ENCODE measurements at regions not wholly inside any gene's neighbourhood (a gene's known extent, or its start where the extent isn't known, plus 50 kb on each side); places are given as distances from the start of the nearest gene placed in this dataset.

DNA sequence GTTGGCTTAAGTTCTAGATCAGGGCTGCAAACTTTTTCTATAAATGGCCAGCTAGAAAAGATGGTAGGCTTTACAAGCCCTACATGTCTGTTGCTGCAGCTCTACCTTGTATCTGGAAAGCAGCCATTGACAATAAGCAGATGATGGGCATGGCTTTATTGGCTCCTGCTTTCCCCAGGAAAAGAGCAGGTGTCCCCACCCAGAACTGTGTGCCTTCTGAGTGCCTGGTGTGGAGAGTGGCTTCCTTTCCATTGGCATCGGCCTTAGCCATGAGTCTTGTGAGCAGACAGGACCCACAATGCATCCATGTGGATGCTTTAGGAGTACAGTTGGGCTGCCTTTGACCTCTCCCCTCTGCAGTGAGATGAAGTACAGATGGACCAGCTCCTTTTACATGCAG, 120.2 kb downstream of the CD8B2 start:
- DNase-seq (ENCODE audit: low spot score), result no peak
- H3K4me1 ChIP-seq (ENCODE audit: insufficient read depth), result no peaks in the 10 kb centered on the region
- H3K27me3 ChIP-seq, result no peaks in the 10 kb centered on the region
- no peaks in the 10 kb centered on the region for H3K79me2 ChIP-seq
- H3K4me3 ChIP-seq, result no peak overlapping the region
- no peaks in the 10 kb centered on the region for H4K20me1 ChIP-seq (ENCODE audit: insufficient read depth, poor library complexity, severe bottlenecking)
- H3K36me3 ChIP-seq (replicated peaks; ENCODE audit: insufficient read depth, low read depth), result no peaks in the 10 kb centered on the region
- H3K27ac ChIP-seq, result no peak overlapping the region
- no peak overlapping the region for H3K4me2 ChIP-seq
- no peak overlapping the region for H2AFZ ChIP-seq
- no peaks in the 10 kb centered on the region for H3K9me3 ChIP-seq (ENCODE audit: low read depth)
- 100% methylated on average over 1 of the region's 1 CpG for WGBS (ENCODE audit: low lambda C conversion rate, missing lambda C conversion rate)
- H3K9me2 ChIP-seq (replicated peaks; ENCODE audit: insufficient read depth), result no peaks in the 10 kb centered on the region
- TF ChIP-seq EZH2phosphoT487 (IDR thresholded peaks at IDR 0.05; ENCODE audit: low read depth, severe bottlenecking, unreplicated experiment) (no peak), EZH2 (IDR thresholded peaks at IDR 0.05; ENCODE audit: borderline replicate concordance) (no peak)

DNA sequence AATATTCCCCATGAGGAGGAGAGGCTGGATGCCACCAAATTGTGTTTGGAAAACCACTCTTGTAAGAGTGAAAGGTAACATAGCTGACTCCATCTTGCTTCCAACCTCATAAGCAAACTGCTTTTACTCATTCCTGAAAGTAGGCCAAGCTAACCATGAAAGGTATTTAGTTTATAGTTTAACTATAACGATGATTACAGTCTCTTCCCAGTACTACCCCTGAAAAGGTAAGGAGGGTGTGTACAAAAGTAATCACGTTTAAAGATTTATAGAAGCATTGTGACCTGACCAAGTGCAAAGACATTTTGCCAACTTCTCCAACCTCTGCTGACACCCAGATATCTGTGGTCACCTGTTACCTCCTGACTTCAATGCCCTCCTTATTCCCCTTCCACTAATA, 122.6 kb downstream of the CD8B2 start:
- H3K4me1 ChIP-seq (ENCODE audit: insufficient read depth), result peaks cover 3% of the 10 kb centered on the region
- H3K79me2 ChIP-seq, result no peaks in the 10 kb centered on the region
- H3K36me3 ChIP-seq (replicated peaks; ENCODE audit: insufficient read depth, low read depth), result no peaks in the 10 kb centered on the region
- 78% methylated on average over 2 of the region's 2 CpGs for WGBS (ENCODE audit: low lambda C conversion rate, missing lambda C conversion rate)
- no peak overlapping the region for H2AFZ ChIP-seq
- no peaks in the 10 kb centered on the region for H3K9me2 ChIP-seq (replicated peaks; ENCODE audit: insufficient read depth)
- H3K4me2 ChIP-seq, result no peak overlapping the region
- no peak for DNase-seq (ENCODE audit: low spot score)
- no peak overlapping the region for H3K4me3 ChIP-seq
- no peaks in the 10 kb centered on the region for H3K27me3 ChIP-seq
- no peak overlapping the region for H3K27ac ChIP-seq
- no peaks in the 10 kb centered on the region for H4K20me1 ChIP-seq (ENCODE audit: insufficient read depth, poor library complexity, severe bottlenecking)
- no peaks in the 10 kb centered on the region for H3K9me3 ChIP-seq (ENCODE audit: low read depth)
- TF ChIP-seq EZH2 (IDR thresholded peaks at IDR 0.05; ENCODE audit: borderline replicate concordance) (no peak), EZH2phosphoT487 (IDR thresholded peaks at IDR 0.05; ENCODE audit: low read depth, severe bottlenecking, unreplicated experiment) (no peak)
- TF ChIP-seq, protein P1, sequence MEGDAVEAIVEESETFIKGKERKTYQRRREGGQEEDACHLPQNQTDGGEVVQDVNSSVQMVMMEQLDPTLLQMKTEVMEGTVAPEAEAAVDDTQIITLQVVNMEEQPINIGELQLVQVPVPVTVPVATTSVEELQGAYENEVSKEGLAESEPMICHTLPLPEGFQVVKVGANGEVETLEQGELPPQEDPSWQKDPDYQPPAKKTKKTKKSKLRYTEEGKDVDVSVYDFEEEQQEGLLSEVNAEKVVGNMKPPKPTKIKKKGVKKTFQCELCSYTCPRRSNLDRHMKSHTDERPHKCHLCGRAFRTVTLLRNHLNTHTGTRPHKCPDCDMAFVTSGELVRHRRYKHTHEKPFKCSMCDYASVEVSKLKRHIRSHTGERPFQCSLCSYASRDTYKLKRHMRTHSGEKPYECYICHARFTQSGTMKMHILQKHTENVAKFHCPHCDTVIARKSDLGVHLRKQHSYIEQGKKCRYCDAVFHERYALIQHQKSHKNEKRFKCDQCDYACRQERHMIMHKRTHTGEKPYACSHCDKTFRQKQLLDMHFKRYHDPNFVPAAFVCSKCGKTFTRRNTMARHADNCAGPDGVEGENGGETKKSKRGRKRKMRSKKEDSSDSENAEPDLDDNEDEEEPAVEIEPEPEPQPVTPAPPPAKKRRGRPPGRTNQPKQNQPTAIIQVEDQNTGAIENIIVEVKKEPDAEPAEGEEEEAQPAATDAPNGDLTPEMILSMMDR (IDR thresholded peaks at IDR 0.05; ENCODE audit: poor library complexity), result no peak

DNA sequence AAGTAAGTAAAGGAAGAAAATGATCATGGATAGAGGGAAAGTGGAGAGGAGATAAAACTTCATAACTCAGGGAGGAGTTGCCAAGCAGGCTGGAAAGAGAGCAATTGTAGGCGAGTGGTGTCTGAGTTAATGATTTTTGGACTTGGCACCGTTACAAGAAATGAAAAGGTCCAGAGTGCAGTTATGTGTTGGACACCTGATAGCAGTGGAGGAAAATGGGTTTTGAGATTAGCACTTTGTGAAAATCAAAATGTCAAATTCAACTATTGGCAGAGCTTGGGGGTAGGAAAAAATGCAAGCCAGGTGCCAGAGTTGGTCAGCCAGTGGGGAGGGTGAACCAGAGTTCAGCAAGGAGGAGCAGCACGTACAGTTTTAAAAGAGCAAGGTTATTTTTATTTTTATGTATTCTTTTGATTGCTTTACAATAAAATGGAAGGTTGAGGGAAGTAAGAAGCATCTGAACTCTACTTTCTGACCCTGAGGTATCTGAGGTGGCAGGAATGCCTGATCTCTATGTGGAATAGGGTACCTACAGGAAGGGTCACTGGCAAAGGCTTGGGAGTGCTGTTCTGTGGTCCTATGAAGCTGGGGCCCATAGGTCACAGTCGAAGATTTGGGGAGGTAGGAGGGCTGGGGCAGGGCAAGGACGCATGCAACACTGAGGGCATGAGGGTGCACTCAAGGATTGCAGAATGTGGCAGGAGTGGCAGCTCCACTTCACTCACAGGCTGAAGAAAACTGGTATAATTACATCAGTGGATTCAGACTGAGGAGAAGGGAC, 127.5 kb downstream of the CD8B2 start:
- 58% methylated on average over 5 of the region's 5 CpGs for WGBS (ENCODE audit: low lambda C conversion rate, missing lambda C conversion rate)
- peaks cover 4% of the 10 kb centered on the region for H3K4me1 ChIP-seq (ENCODE audit: insufficient read depth)
- no peaks in the 10 kb centered on the region for H4K20me1 ChIP-seq (ENCODE audit: insufficient read depth, poor library complexity, severe bottlenecking)
- no peaks in the 10 kb centered on the region for H3K9me3 ChIP-seq (ENCODE audit: low read depth)
- H3K4me3 ChIP-seq, result no peak overlapping the region
- H3K4me2 ChIP-seq, result peak overlapping the region; percentile 10
- H3K36me3 ChIP-seq (replicated peaks; ENCODE audit: insufficient read depth, low read depth), result no peaks in the 10 kb centered on the region
- H2AFZ ChIP-seq, result no peak overlapping the region
- no peaks in the 10 kb centered on the region for H3K27me3 ChIP-seq
- H3K27ac ChIP-seq, result no peak overlapping the region
- no peaks in the 10 kb centered on the region for H3K79me2 ChIP-seq
- H3K9me2 ChIP-seq (replicated peaks; ENCODE audit: insufficient read depth), result no peaks in the 10 kb centered on the region
- peak; percentile 68 for DNase-seq (ENCODE audit: low spot score)
- no peak for TF ChIP-seq EZH2 (IDR thresholded peaks at IDR 0.05; ENCODE audit: borderline replicate concordance)
- TF ChIP-seq, protein P1 (IDR thresholded peaks at IDR 0.05; ENCODE audit: poor library complexity), result no peak
- no peak for TF ChIP-seq EZH2phosphoT487 (IDR thresholded peaks at IDR 0.05; ENCODE audit: low read depth, severe bottlenecking, unreplicated experiment)

DNA sequence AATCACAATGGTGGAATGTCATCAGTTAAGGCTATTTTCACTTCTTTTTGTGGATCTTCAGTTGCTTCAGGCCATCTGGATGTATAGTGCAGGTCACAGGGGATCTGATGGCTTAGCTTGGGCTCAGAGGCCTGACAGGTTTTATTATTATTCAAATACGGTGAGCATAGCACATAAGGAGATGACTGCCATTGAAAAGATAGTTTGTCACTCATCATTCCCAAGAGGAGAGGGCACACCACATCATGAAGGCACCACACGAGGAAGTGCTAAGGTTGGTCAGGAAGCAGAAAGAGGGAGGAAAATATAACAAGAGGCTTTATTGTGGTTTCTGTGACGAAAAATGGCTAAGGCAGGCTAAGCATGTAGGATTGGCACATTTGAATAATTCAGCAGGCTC, 131.4 kb downstream of the CD8B2 start:
- H3K4me2 ChIP-seq, result no peak overlapping the region
- 82% methylated on average over 3 of the region's 3 CpGs for WGBS (ENCODE audit: low lambda C conversion rate, missing lambda C conversion rate)
- peaks cover 4% of the 10 kb centered on the region for H3K4me1 ChIP-seq (ENCODE audit: insufficient read depth)

More for the DNA sequence above, 131.4 kb downstream of the CD8B2 start:
- Histone ChIP-seq H3K36me3 (replicated peaks; ENCODE audit: insufficient read depth, low read depth) (no peaks in the 10 kb centered on the region), H4K20me1 (ENCODE audit: insufficient read depth, poor library complexity, severe bottlenecking) (no peaks in the 10 kb centered on the region), H3K9me3 (ENCODE audit: low read depth) (no peaks in the 10 kb centered on the region), H3K4me3 (no peak overlapping the region), H3K27me3 (no peaks in the 10 kb centered on the region), H2AFZ (no peak overlapping the region), H3K79me2 (no peaks in the 10 kb centered on the region), H3K9me2 (replicated peaks; ENCODE audit: insufficient read depth) (no peaks in the 10 kb centered on the region), H3K27ac (no peak overlapping the region)
- TF ChIP-seq, protein P1 (IDR thresholded peaks at IDR 0.05; ENCODE audit: poor library complexity), result no peak
- TF ChIP-seq EZH2phosphoT487 (IDR thresholded peaks at IDR 0.05; ENCODE audit: low read depth, severe bottlenecking, unreplicated experiment) (no peak), EZH2 (IDR thresholded peaks at IDR 0.05; ENCODE audit: borderline replicate concordance) (no peak)
- no peak for DNase-seq (ENCODE audit: low spot score)

Data from hepatocyte (in vitro differentiated cells).